Transverse colon (tissue), 4 donors: ENCODE measurements at regions not wholly inside any gene's neighbourhood (a gene's known extent, or its start where the extent isn't known, plus 50 kb on each side); places are given as distances from the start of the nearest gene placed in this dataset.

Experiments used
- DNase-seq: peaks from one replicate; pipeline ENCODE4 v3.0.0-alpha.2; 2019
- H3K27ac ChIP-seq, 4 donors: fragments of 200-600 bp; sonication (generic); 2 replicates each; pipeline ENCODE4 v1.5.1; 2016 to 2018; ENCODE audit warnings: inconsistent platforms in 4 of 4
- H3K27me3 ChIP-seq: fragments of 200-600 bp; sonication (generic); 2 replicates; pipeline ENCODE4 v1.5.1; 2017; ENCODE audit warnings: inconsistent platforms
- H3K36me3 ChIP-seq, 4 donors: fragments of 200-600 bp; sonication (generic); 2 replicates each; pipeline ENCODE4 v1.5.1; 2017 to 2019; ENCODE audit warnings: inconsistent platforms in 4 of 4
- H3K4me1 ChIP-seq, 4 donors: fragments of 200-600 bp; sonication (generic); 2 replicates each; pipeline ENCODE4 v1.5.1; 2017 to 2020; ENCODE audit warnings: inconsistent platforms in 4 of 4
- H3K4me3 ChIP-seq, 4 donors: fragments of 200-600 bp; sonication (generic); 1 replicate in 1 of 4; 2 replicates in 3 of 4; pipeline versions ENCODE4 v1.5.1 to v1.6.1; 2017 to 2019; ENCODE audit warnings: inconsistent platforms in 4 of 4
- H3K9me3 ChIP-seq, 2 donors: fragments of 200-600 bp; sonication (generic); 2 replicates each; pipeline ENCODE4 v1.5.1; 2017 to 2019; ENCODE audit warnings: inconsistent platforms in 2 of 2
- EP300 ChIP-seq: sonication (generic); formaldehyde crosslinking; IDR thresholded peaks from one replicate; pipeline ENCODE4 v1.6.1; 2017; ENCODE audit warnings: antibody characterized with exemption, low read depth
- POLR2A ChIP-seq: fragments of 450-650 bp; IDR thresholded peaks from one replicate; pipeline ENCODE4 v1.6.1; 2016; ENCODE audit warnings: antibody characterized with exemption, mild to moderate bottlenecking, moderate library complexity
- POLR2AphosphoS5 ChIP-seq, 3 donors: sonication (generic); formaldehyde crosslinking; IDR thresholded peaks; one replicate each; pipeline ENCODE4 v1.6.1; 2016; ENCODE audit warnings: antibody characterized with exemption in 3 of 3
- WGBS, 2 donors: methylation state at CpG; one replicate each; pipeline ENCODE4 v1.1.5; 2018; ENCODE audit warnings: low coverage in 1 of 2; 5-methylcytosine and 5-hydroxymethylcytosine counted together
- in situ Hi-C, 4 donors: fragments of 200-750 bp; cut with MboI; loops; one replicate each; pipeline versions ENCODE4 v1.15.0 to v1.15.1; 2017; ENCODE audit warnings: low sequenced_read_pairs in 3 of 4, low pct_ligation_motif_present in 1 of 4, low pct_unique_long_range_greater_than_20kb in 1 of 4
- intact Hi-C: fragments of 100-400 bp; cut with DNase I; formaldehyde crosslinking; loops from one replicate; pipeline ENCODE4 v1.15.1; 2023; ENCODE audit warnings: low total_unique reads
- TF ChIP-seq, protein P1 (sequence below), 5 experiments: fragments of 200-600 bp in 3 of 5; fragments of 450-650 bp in 2 of 5; sonication (generic) in 3 of 5; IDR thresholded peaks; 1 replicate in 2 of 5; 2 replicates in 3 of 5; pipeline ENCODE4 v1.5.1; 2016 to 2017; ENCODE audit warnings: antibody characterized with exemption in 5 of 5, inconsistent platforms in 3 of 5, mild to moderate bottlenecking in 2 of 5, moderate library complexity in 1 of 5

DNA sequence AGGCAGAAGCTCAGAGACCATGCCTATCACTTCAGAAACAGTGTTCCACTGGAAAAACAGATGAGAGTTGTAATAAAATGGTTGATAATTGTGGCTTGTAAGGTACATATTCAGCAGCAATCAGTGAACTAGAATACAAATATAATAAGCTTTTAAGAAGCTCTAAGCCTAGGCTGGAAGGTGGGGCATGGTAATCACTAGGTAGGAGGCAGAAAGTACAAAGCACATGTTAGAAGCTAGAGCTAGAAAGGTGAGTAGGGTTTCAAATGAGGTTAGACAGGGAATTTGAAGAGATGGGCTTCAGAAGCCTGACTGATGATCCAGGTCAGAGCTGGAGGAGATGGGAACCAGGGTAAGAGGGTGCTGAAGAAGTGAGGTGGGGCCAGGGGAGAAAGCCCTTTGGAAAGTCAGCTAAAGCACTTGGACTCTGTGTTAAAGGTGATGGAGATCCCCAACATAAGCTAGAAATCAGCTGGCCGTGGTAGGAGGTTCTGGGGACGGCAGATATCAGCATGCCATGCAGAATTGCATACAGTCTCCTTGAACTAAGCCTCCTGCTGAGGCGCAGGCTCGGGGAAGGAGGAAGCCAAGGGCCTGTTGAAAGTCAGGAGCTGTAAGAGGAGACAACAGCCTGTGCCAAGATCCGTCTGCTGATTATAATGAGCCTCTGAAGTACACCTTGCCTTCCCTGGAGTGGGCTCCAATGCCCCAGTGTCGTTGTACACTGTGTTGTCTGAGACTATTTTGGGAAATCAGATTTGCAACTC is 659.4 kb downstream of the BCL11B start:
- 77 to 80% methylated on average over 4 to 6 of the region's 6 CpGs for WGBS, 2 donors
- Histone ChIP-seq H3K36me3 (no peaks in the 10 kb centered on the region), H3K9me3 (peaks cover 0 to 3% of the 10 kb centered on the region in 2 donors), H3K27me3 (no peaks in the 10 kb centered on the region), H3K27ac (no peak overlapping the region), H3K4me1 (no peaks in the 10 kb centered on the region), H3K4me3 (no peak overlapping the region)
- intact Hi-C loops = no loop called here
- in situ Hi-C loops = no loop called here
- DNase-seq = no peak
- TF ChIP-seq POLR2AphosphoS5 (IDR thresholded peaks at IDR 0.05) (no peak), POLR2A (no peak), EP300 (no peak)
- TF ChIP-seq, protein P1, sequence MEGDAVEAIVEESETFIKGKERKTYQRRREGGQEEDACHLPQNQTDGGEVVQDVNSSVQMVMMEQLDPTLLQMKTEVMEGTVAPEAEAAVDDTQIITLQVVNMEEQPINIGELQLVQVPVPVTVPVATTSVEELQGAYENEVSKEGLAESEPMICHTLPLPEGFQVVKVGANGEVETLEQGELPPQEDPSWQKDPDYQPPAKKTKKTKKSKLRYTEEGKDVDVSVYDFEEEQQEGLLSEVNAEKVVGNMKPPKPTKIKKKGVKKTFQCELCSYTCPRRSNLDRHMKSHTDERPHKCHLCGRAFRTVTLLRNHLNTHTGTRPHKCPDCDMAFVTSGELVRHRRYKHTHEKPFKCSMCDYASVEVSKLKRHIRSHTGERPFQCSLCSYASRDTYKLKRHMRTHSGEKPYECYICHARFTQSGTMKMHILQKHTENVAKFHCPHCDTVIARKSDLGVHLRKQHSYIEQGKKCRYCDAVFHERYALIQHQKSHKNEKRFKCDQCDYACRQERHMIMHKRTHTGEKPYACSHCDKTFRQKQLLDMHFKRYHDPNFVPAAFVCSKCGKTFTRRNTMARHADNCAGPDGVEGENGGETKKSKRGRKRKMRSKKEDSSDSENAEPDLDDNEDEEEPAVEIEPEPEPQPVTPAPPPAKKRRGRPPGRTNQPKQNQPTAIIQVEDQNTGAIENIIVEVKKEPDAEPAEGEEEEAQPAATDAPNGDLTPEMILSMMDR (IDR thresholded peaks at IDR 0.05) = no peak

DNA sequence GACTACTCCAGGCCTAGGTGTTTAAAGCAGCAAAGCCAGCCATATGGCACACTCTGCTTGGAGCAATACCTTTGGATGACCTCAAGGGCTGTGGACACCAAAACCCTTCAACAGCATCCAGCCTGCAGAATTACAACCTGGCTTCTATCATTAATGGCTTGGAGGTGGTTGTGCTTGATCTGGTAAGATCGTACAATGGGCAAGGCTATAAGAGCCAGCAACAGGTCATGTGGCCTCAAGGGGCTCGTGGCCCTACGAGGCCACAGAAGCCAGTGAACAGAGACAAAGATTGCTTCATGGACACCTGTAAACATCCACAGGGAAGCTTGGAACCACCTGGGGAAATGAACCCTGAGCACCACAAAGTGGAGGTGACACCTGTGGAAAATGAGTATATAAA is 657.3 kb downstream of the BCL11B start:
- H3K9me3 ChIP-seq = peaks cover 0 to 3% of the 10 kb centered on the region in 2 donors
- H3K4me3 ChIP-seq = no peak overlapping the region
- H3K36me3 ChIP-seq = no peaks in the 10 kb centered on the region
- TF ChIP-seq, protein P1 (IDR thresholded peaks at IDR 0.05) = no peak
- TF ChIP-seq EP300 = no peak
- no peak for TF ChIP-seq POLR2AphosphoS5 (IDR thresholded peaks at IDR 0.05)
- no peak for TF ChIP-seq POLR2A
- H3K27ac ChIP-seq = no peak overlapping the region
- intact Hi-C loops = no loop called here
- in situ Hi-C loops = no loop called here
- 93% methylated on average over 3 of the region's 3 CpGs; no CpG with 5 or more reads in 1 of the 2 donors for WGBS, 2 donors
- H3K27me3 ChIP-seq = no peaks in the 10 kb centered on the region
- no peaks in the 10 kb centered on the region for H3K4me1 ChIP-seq
- no peak for DNase-seq

DNA sequence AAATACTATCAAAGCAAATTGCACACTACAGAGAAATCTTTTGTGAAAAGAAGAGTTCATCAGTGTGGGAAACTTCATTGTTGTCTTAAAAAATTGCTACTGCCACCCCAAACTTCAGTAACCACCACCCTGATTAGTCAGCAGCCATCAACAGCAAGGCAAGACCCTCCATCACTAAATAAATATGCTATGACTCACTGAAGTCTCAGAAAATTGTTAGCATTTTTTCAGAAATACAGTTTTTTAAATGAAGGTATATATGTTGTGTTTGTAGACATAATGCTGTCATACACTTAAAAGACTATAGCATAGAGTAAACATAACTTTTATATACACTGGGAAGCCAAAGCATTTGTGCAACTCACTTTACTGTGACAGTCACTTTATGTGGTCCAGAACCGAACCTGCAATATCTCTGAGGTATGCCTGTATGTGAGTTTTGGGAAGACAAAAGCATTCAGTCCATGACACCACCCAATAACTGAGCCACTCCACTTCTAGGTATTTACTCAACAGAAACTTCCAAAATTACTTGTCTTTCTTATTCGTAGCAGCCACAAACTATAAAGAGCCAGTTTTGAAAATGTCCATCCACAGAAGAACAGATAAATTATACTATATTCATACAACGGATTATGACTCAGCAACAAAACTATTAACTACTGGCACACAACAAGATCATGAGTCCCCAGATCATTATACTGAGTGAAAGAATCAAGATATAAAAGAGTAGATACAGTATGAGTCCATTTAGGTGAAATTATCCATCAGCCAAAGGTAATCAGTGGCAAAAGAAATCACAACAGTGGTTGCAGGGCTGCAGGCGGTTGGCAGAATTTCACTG is 649.6 kb downstream of the BCL11B start:
- Histone ChIP-seq H3K27ac (no peak overlapping the region), H3K4me3 (no peak overlapping the region), H3K36me3 (no peaks in the 10 kb centered on the region), H3K4me1 (no peaks in the 10 kb centered on the region), H3K27me3 (no peaks in the 10 kb centered on the region), H3K9me3 (no peaks in the 10 kb centered on the region)
- intact Hi-C loops = no loop called here
- DNase-seq = no peak
- WGBS, 2 donors = 60 to 73% methylated on average over 3 to 4 of the region's 4 CpGs
- TF ChIP-seq, protein P1 (IDR thresholded peaks at IDR 0.05) = no peak
- TF ChIP-seq EP300 = no peak
- no peak for TF ChIP-seq POLR2A
- no peak for TF ChIP-seq POLR2AphosphoS5 (IDR thresholded peaks at IDR 0.05)
- in situ Hi-C loops = no loop called here

DNA sequence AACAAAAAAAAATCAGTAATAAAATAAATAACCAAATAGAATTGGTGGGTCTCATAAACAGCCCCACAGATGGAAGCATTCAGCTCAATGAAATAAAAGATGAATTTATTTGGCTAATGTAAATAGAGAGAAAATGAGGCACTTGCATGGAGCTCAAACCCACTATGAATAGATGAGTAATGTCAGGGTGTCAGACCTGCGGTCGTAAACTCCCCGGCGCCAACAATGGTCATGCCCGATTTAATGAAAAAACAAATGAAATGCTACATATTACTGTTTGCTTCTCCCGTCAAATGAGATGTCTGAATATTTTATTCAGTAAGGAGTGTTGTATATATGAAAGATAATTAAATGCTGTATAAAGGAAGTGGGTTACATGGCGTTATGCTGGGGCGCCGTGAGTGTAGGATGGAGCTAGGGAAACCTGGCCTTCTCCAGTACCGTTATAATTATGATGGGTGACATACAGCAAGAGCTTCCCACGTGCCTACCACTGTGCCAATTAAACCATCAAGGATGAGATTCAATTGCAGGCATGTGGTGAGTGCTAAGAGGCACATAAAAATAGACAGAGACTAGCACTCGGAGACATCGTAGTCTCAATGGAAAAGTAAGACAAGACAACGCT is 648.1 kb downstream of the BCL11B start:
- no peak overlapping the region for H3K27ac ChIP-seq
- TF ChIP-seq, protein P1 (IDR thresholded peaks at IDR 0.05) = no peak
- no peak for TF ChIP-seq EP300
- TF ChIP-seq POLR2A = no peak
- no peak for TF ChIP-seq POLR2AphosphoS5 (IDR thresholded peaks at IDR 0.05)
- intact Hi-C loops = no loop called here

More for the DNA sequence above, 648.1 kb downstream of the BCL11B start:
- Histone ChIP-seq H3K27me3 (no peaks in the 10 kb centered on the region), H3K4me3 (no peak overlapping the region), H3K4me1 (no peaks in the 10 kb centered on the region), H3K9me3 (no peaks in the 10 kb centered on the region), H3K36me3 (no peaks in the 10 kb centered on the region)
- in situ Hi-C loops = no loop called here
- no peak for DNase-seq
- WGBS, 2 donors = 86 to 90% methylated on average over 13 to 14 of the region's 14 CpGs
